Parathyroid adenoma (tissue), 2 donors: ENCODE measurements at regions not wholly inside any gene's neighbourhood (a gene's known extent, or its start where the extent isn't known, plus 50 kb on each side); places are given as distances from the start of the nearest gene placed in this dataset.

Experiments
- H2AFZ ChIP-seq: fragments of 300-600 bp; sonication (generic); one replicate; pipeline ENCODE4 v1.7.0; 2017; ENCODE audit warnings: antibody characterized with exemption, mild to moderate bottlenecking
- H3K27ac ChIP-seq: fragments of 300-600 bp; sonication (generic); one replicate; pipeline ENCODE4 v1.7.0; 2017
- H3K27me3 ChIP-seq: fragments of 300-600 bp; sonication (generic); one replicate; pipeline ENCODE4 v1.7.0; 2017; ENCODE audit warnings: low read length; ENCODE audit not compliant: control insufficient read depth, insufficient read depth
- H3K36me3 ChIP-seq: fragments of 300-600 bp; sonication (generic); one replicate; pipeline ENCODE4 v1.7.0; 2017; ENCODE audit warnings: low read length; ENCODE audit not compliant: control insufficient read depth, insufficient read depth
- H3K4me1 ChIP-seq: fragments of 300-600 bp; sonication (generic); one replicate; pipeline ENCODE4 v1.7.0; 2017; ENCODE audit warnings: control low read depth
- H3K4me2 ChIP-seq: fragments of 300-600 bp; sonication (generic); one replicate; pipeline ENCODE4 v1.7.0; 2017; ENCODE audit warnings: low read length
- H3K4me3 ChIP-seq: fragments of 300-600 bp; sonication (generic); one replicate; pipeline ENCODE4 v1.7.0; 2017; ENCODE audit warnings: low read depth, low read length
- H3K79me2 ChIP-seq: fragments of 300-600 bp; sonication (generic); one replicate; pipeline ENCODE4 v1.7.0; 2017; ENCODE audit warnings: control low read depth
- H3K9ac ChIP-seq: fragments of 300-600 bp; sonication (generic); one replicate; pipeline ENCODE4 v1.7.0; 2017; ENCODE audit warnings: mild to moderate bottlenecking
- H3K9me3 ChIP-seq: fragments of 300-600 bp; sonication (generic); one replicate; pipeline ENCODE4 v1.7.0; 2017; ENCODE audit warnings: low read length; ENCODE audit not compliant: control insufficient read depth
- TF ChIP-seq, protein P1 (sequence below): fragments of 300-600 bp; sonication (generic); IDR thresholded peaks from one replicate; pipeline ENCODE4 v1.7.0; 2017; ENCODE audit warnings: antibody characterized with exemption, mild to moderate bottlenecking
- donor health status: primary hyperparathyroidism.

DNA sequence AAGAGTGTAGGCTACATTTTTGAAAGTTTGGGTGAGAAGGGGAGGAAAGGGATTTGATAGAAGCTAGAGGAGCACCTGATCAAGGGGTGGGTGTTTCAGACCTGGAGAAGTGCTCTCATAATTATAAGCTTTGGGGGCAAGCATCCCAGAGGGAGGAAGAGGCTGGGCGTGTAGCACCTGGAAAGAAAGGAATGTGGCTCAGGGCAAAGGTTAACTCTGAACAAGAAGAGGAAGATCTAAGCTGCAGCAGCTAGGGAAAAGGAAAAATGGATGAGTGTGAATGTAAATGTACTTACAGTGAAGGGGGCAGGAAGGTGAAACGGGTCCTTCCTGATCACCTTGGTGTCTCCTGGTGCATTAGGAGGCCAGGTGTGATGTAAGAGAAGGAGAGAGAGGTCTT, 49.8 kb upstream of the ANKRD55 start:
- Histone ChIP-seq H2AFZ (no peak overlapping the region), H3K79me2 (no peaks in the 10 kb centered on the region), H3K27me3 (no peaks in the 10 kb centered on the region), H3K4me3 (no peak overlapping the region), H3K27ac (no peak overlapping the region), H3K9me3 (no peaks in the 10 kb centered on the region), H3K4me2 (no peak overlapping the region), H3K9ac (no peak overlapping the region), H3K4me1 (no peaks in the 10 kb centered on the region), H3K36me3 (no peaks in the 10 kb centered on the region)
- TF ChIP-seq, protein P1, sequence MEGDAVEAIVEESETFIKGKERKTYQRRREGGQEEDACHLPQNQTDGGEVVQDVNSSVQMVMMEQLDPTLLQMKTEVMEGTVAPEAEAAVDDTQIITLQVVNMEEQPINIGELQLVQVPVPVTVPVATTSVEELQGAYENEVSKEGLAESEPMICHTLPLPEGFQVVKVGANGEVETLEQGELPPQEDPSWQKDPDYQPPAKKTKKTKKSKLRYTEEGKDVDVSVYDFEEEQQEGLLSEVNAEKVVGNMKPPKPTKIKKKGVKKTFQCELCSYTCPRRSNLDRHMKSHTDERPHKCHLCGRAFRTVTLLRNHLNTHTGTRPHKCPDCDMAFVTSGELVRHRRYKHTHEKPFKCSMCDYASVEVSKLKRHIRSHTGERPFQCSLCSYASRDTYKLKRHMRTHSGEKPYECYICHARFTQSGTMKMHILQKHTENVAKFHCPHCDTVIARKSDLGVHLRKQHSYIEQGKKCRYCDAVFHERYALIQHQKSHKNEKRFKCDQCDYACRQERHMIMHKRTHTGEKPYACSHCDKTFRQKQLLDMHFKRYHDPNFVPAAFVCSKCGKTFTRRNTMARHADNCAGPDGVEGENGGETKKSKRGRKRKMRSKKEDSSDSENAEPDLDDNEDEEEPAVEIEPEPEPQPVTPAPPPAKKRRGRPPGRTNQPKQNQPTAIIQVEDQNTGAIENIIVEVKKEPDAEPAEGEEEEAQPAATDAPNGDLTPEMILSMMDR, result no peak
